ENCODE measurements at regions not wholly inside any gene's neighbourhood (a gene's known extent, or its start where the extent isn't known, plus 50 kb on each side); places are given as distances from the start of the nearest gene placed in this dataset.
"Not testable (repeated sequence)": the region's sequence is repeated elsewhere in the genome, so short reads cannot be mapped to it uniquely, and the experiment has no call there.

GRCh38 chr2:187194049-187194448 lies 254.0 kb downstream of the CALCRL start:
- H3K4me3 ChIP-seq (ENCODE audit: low read depth, low read length): no peak overlapping the region
- DNase-seq (ENCODE audit: low read depth, low spot score): no peak
- TF ChIP-seq CTCF (IDR thresholded peaks at IDR 0.05; ENCODE audit: low read depth, low read length): no peak
- in situ Hi-C loops (cut with HindIII; ENCODE audit: low sequenced_read_pairs): no loop called here

GRCh38 chr2:187188783-187189631 lies 259.0 kb downstream of the CALCRL start:
- TF ChIP-seq CTCF (IDR thresholded peaks at IDR 0.05; ENCODE audit: low read depth, low read length): no peak
- peak; percentile 40 for DNase-seq (ENCODE audit: low read depth, low spot score)
- in situ Hi-C loops (cut with HindIII; ENCODE audit: low sequenced_read_pairs): no loop called here
- H3K4me3 ChIP-seq (ENCODE audit: low read depth, low read length): no peak overlapping the region

- no peak for TF ChIP-seq CTCF (IDR thresholded peaks at IDR 0.05; ENCODE audit: low read depth, low read length)
- H3K4me3 ChIP-seq (ENCODE audit: low read depth, low read length): no peak overlapping the region
- in situ Hi-C loops (cut with HindIII; ENCODE audit: low sequenced_read_pairs): no loop called here
- DNase-seq (ENCODE audit: low read depth, low spot score): no peak
Observed at GRCh38 chr2:187187519-187187918, 260.5 kb downstream of the CALCRL start.

GRCh38 chr2:187180529-187180928 lies 267.5 kb downstream of the CALCRL start:
- no peak for TF ChIP-seq CTCF (IDR thresholded peaks at IDR 0.05; ENCODE audit: low read depth, low read length)
- no peak for DNase-seq (ENCODE audit: low read depth, low spot score)
- no peak overlapping the region for H3K4me3 ChIP-seq (ENCODE audit: low read depth, low read length)
- in situ Hi-C loops (cut with HindIII; ENCODE audit: low sequenced_read_pairs): no loop called here

GRCh38 chr2:187178876-187179275 lies 269.2 kb downstream of the CALCRL start:
- H3K4me3 ChIP-seq (ENCODE audit: low read depth, low read length); DNase-seq (ENCODE audit: low read depth, low spot score); in situ Hi-C loops (cut with HindIII; ENCODE audit: low sequenced_read_pairs): not testable (repeated sequence)

- DNase-seq (ENCODE audit: low read depth, low spot score): no peak
- H3K4me3 ChIP-seq (ENCODE audit: low read depth, low read length): no peak overlapping the region
- TF ChIP-seq CTCF (IDR thresholded peaks at IDR 0.05; ENCODE audit: low read depth, low read length): no peak
- in situ Hi-C loops (cut with HindIII; ENCODE audit: low sequenced_read_pairs): no loop called here
Observed at GRCh38 chr2:187177253-187177652, 270.8 kb downstream of the CALCRL start.

- peak; percentile 49 for TF ChIP-seq CTCF (IDR thresholded peaks at IDR 0.05; ENCODE audit: low read depth, low read length)
- no peak overlapping the region for H3K4me3 ChIP-seq (ENCODE audit: low read depth, low read length)
- in situ Hi-C loops (cut with HindIII; ENCODE audit: low sequenced_read_pairs): no loop called here
- DNase-seq (ENCODE audit: low read depth, low spot score): no peak
Observed at GRCh38 chr2:187174582-187174981, 273.5 kb downstream of the CALCRL start.
